ENCODE measurements at regions not wholly inside any gene's neighbourhood (a gene's known extent, or its start where the extent isn't known, plus 50 kb on each side); places are given as distances from the start of the nearest gene placed in this dataset.
A peak's percentile ranks its signal among the peaks of the same experiment; 100 is the strongest.
"Not testable (repeated sequence)": the region's sequence is repeated elsewhere in the genome, so short reads cannot be mapped to it uniquely, and the experiment has no call there.

GRCh38 chr7:65763114-65763513 is 109.8 kb upstream of the VKORC1L1 start:
- not testable (repeated sequence) for H3K4me3 Mint-ChIP-seq; H3K4me1 Mint-ChIP-seq; H3K27me3 ChIP-seq (ENCODE audit: control insufficient read depth, insufficient read depth, low read length); H3K4me3 ChIP-seq (ENCODE audit: low read depth, low read length); H3K27ac ChIP-seq (ENCODE audit: insufficient read depth, low read length, poor library complexity, severe bottlenecking); H3K4me1 ChIP-seq (ENCODE audit: control insufficient read depth, insufficient read depth, low read length, poor library complexity, severe bottlenecking); ATAC-seq (ENCODE audit: low read depth in 2 of 2); H3K27me3 Mint-ChIP-seq; DNase-seq; H3K9me3 Mint-ChIP-seq; H3K9me3 ChIP-seq (ENCODE audit: control insufficient read depth in 2 of 2, low read length in 2 of 2)
- peaks cover 11% of the 10 kb centered on the region for H3K36me3 Mint-ChIP-seq
- peaks cover 20% of the 10 kb centered on the region for H3K36me3 ChIP-seq (ENCODE audit: control insufficient read depth, insufficient read depth, low read length)
- peak overlapping the region in 2 of 3 donors; percentile 35 to 78 for H3K27ac Mint-ChIP-seq

- peak; percentile 89 to 95 (median 94) for DNase-seq
- H3K9me3 Mint-ChIP-seq; H3K4me1 ChIP-seq (ENCODE audit: control insufficient read depth, insufficient read depth, low read length, poor library complexity, severe bottlenecking); H3K9me3 ChIP-seq (ENCODE audit: control insufficient read depth in 2 of 2, low read length in 2 of 2); H3K27me3 ChIP-seq (ENCODE audit: control insufficient read depth, insufficient read depth, low read length); H3K27me3 Mint-ChIP-seq; H3K36me3 Mint-ChIP-seq; H3K36me3 ChIP-seq (ENCODE audit: control insufficient read depth, insufficient read depth, low read length): not testable (repeated sequence)
- Histone ChIP-seq H3K4me3 (ENCODE audit: low read depth, low read length) (peak overlapping the region; percentile 66), H3K27ac (ENCODE audit: insufficient read depth, low read length, poor library complexity, severe bottlenecking) (peak overlapping the region; percentile 79)
- peak; percentile 94 to 96 for ATAC-seq (ENCODE audit: low read depth in 2 of 2)
- Mint-ChIP-seq H3K4me3 (peak overlapping the region; percentile 94 to 99 (median 96)), H3K27ac (peak overlapping the region; percentile 66 to 96 (median 95)), H3K4me1 (peaks cover 4 to 28% (median 14%) of the 10 kb centered on the region in 4 donors)
Measured at GRCh38 chr7:65770473-65771225, 102.2 kb upstream of the VKORC1L1 start.

GRCh38 chr7:65771226-65771569 is 101.7 kb upstream of the VKORC1L1 start:
- Mint-ChIP-seq H3K27ac (peak overlapping the region; percentile 66 to 96 (median 95)), H3K4me1 (peaks cover 4 to 28% (median 14%) of the 10 kb centered on the region in 4 donors), H3K4me3 (peak overlapping the region; percentile 94 to 99 (median 96))
- H3K36me3 Mint-ChIP-seq; H3K36me3 ChIP-seq (ENCODE audit: control insufficient read depth, insufficient read depth, low read length); DNase-seq; ATAC-seq (ENCODE audit: low read depth in 2 of 2); H3K27me3 ChIP-seq (ENCODE audit: control insufficient read depth, insufficient read depth, low read length); H3K27me3 Mint-ChIP-seq; H3K4me1 ChIP-seq (ENCODE audit: control insufficient read depth, insufficient read depth, low read length, poor library complexity, severe bottlenecking); H3K9me3 Mint-ChIP-seq; H3K9me3 ChIP-seq (ENCODE audit: control insufficient read depth in 2 of 2, low read length in 2 of 2): not testable (repeated sequence)
- Histone ChIP-seq H3K27ac (ENCODE audit: insufficient read depth, low read length, poor library complexity, severe bottlenecking) (peak overlapping the region; percentile 79), H3K4me3 (ENCODE audit: low read depth, low read length) (peak overlapping the region; percentile 66)

DNA sequence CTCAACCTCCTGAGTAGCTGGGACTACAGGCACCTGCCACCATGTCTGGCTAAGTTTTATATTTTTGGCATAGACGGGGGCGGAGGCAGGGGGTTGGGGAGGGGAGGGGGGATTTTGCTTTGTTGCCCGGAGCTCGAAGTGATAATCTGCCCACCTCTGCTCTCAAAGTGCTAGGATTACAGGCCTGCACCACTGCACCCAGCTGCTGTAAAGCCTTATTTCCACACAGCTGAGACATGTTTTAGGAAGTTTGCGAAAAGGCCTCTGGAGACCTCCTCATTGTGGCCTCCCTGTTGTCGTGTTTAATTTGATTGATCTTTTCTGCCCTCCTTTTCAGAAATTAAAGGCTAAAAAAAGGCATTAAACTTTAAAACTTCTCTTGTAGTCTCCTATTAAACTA is 96.2 kb upstream of the VKORC1L1 start:
- not testable (repeated sequence) for H3K27me3 ChIP-seq (ENCODE audit: control insufficient read depth, insufficient read depth, low read length); H3K4me3 Mint-ChIP-seq; H3K9me3 ChIP-seq (ENCODE audit: control insufficient read depth in 2 of 2, low read length in 2 of 2); H3K36me3 Mint-ChIP-seq; ATAC-seq (ENCODE audit: low read depth in 2 of 2); H3K27me3 Mint-ChIP-seq; H3K4me1 Mint-ChIP-seq; H3K4me1 ChIP-seq (ENCODE audit: control insufficient read depth, insufficient read depth, low read length, poor library complexity, severe bottlenecking); H3K27ac Mint-ChIP-seq; H3K9me3 Mint-ChIP-seq; H3K27ac ChIP-seq (ENCODE audit: insufficient read depth, low read length, poor library complexity, severe bottlenecking); H3K36me3 ChIP-seq (ENCODE audit: control insufficient read depth, insufficient read depth, low read length); DNase-seq; H3K4me3 ChIP-seq (ENCODE audit: low read depth, low read length)

GRCh38 chr7:65789943-65790342 is 82.9 kb upstream of the VKORC1L1 start:
- H3K4me3 Mint-ChIP-seq, H3K4me1 Mint-ChIP-seq: not testable (repeated sequence)

DNA sequence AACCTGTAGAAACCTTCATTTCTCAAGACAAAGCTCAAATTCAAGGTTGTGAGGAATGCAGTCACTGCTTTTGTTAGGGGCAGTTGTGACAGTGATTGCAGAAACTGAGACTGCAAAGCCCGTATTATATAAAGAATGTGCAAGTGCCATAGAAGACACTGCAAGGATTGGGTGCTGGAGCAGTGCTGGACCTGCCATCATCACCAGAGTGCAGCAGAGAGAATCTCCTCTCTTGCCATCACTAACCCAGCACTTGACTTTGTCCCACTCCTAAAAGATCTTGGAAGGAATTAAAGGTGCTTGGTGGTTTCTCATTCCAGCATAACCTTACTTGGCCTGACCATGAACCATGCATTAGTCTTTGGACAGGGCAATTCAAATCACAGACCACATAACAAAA is 81.1 kb upstream of the VKORC1L1 start:
- not testable (repeated sequence) for ATAC-seq (ENCODE audit: low read depth in 2 of 2); H3K4me3 Mint-ChIP-seq

More at GRCh38 chr7:65789943-65790342, 82.9 kb upstream of the VKORC1L1 start:
- H3K36me3 ChIP-seq (ENCODE audit: control insufficient read depth, insufficient read depth, low read length); H3K9me3 Mint-ChIP-seq; H3K27ac ChIP-seq (ENCODE audit: insufficient read depth, low read length, poor library complexity, severe bottlenecking); H3K36me3 Mint-ChIP-seq; H3K27ac Mint-ChIP-seq; H3K4me3 ChIP-seq (ENCODE audit: low read depth, low read length); H3K27me3 ChIP-seq (ENCODE audit: control insufficient read depth, insufficient read depth, low read length); H3K27me3 Mint-ChIP-seq; ATAC-seq (ENCODE audit: low read depth in 2 of 2); DNase-seq; H3K4me1 ChIP-seq (ENCODE audit: control insufficient read depth, insufficient read depth, low read length, poor library complexity, severe bottlenecking); H3K9me3 ChIP-seq (ENCODE audit: control insufficient read depth in 2 of 2, low read length in 2 of 2): not testable (repeated sequence)

GRCh38 chr7:65792726-65793125 is 80.1 kb upstream of the VKORC1L1 start:
- not testable (repeated sequence) for H3K4me1 Mint-ChIP-seq; H3K27me3 ChIP-seq (ENCODE audit: control insufficient read depth, insufficient read depth, low read length); H3K27me3 Mint-ChIP-seq; H3K27ac ChIP-seq (ENCODE audit: insufficient read depth, low read length, poor library complexity, severe bottlenecking); H3K9me3 ChIP-seq (ENCODE audit: control insufficient read depth in 2 of 2, low read length in 2 of 2); H3K4me3 ChIP-seq (ENCODE audit: low read depth, low read length); H3K4me1 ChIP-seq (ENCODE audit: control insufficient read depth, insufficient read depth, low read length, poor library complexity, severe bottlenecking); ATAC-seq (ENCODE audit: low read depth in 2 of 2); H3K36me3 ChIP-seq (ENCODE audit: control insufficient read depth, insufficient read depth, low read length); H3K4me3 Mint-ChIP-seq; H3K9me3 Mint-ChIP-seq; DNase-seq; H3K27ac Mint-ChIP-seq
- H3K36me3 Mint-ChIP-seq: peaks cover 13% of the 10 kb centered on the region

More for the DNA sequence above, 81.1 kb upstream of the VKORC1L1 start:
- H3K36me3 ChIP-seq (ENCODE audit: control insufficient read depth, insufficient read depth, low read length); H3K27ac ChIP-seq (ENCODE audit: insufficient read depth, low read length, poor library complexity, severe bottlenecking); H3K9me3 ChIP-seq (ENCODE audit: control insufficient read depth in 2 of 2, low read length in 2 of 2); H3K4me1 ChIP-seq (ENCODE audit: control insufficient read depth, insufficient read depth, low read length, poor library complexity, severe bottlenecking); H3K27me3 Mint-ChIP-seq; H3K9me3 Mint-ChIP-seq; H3K4me1 Mint-ChIP-seq; H3K4me3 ChIP-seq (ENCODE audit: low read depth, low read length); H3K27me3 ChIP-seq (ENCODE audit: control insufficient read depth, insufficient read depth, low read length); H3K27ac Mint-ChIP-seq; DNase-seq: not testable (repeated sequence)
- peaks cover 13% of the 10 kb centered on the region for H3K36me3 Mint-ChIP-seq

GRCh38 chr7:65794671-65795391 is 78.0 kb upstream of the VKORC1L1 start:
- Mint-ChIP-seq H3K4me1 (peaks cover 7 to 25% (median 13%) of the 10 kb centered on the region in 4 donors), H3K27ac (peak overlapping the region in 2 of 3 donors; percentile 8 to 22)
- DNase-seq; H3K36me3 ChIP-seq (ENCODE audit: control insufficient read depth, insufficient read depth, low read length); ATAC-seq (ENCODE audit: low read depth in 2 of 2); H3K4me3 Mint-ChIP-seq; H3K9me3 ChIP-seq (ENCODE audit: control insufficient read depth in 2 of 2, low read length in 2 of 2); H3K27ac ChIP-seq (ENCODE audit: insufficient read depth, low read length, poor library complexity, severe bottlenecking); H3K27me3 ChIP-seq (ENCODE audit: control insufficient read depth, insufficient read depth, low read length); H3K9me3 Mint-ChIP-seq; H3K27me3 Mint-ChIP-seq; H3K4me3 ChIP-seq (ENCODE audit: low read depth, low read length); H3K36me3 Mint-ChIP-seq: not testable (repeated sequence)
- H3K4me1 ChIP-seq (ENCODE audit: control insufficient read depth, insufficient read depth, low read length, poor library complexity, severe bottlenecking): peaks cover 12% of the 10 kb centered on the region
